GM23338 (cell line): ENCODE measurements at regions not wholly inside any gene's neighbourhood (a gene's known extent, or its start where the extent isn't known, plus 50 kb on each side); places are given as distances from the start of the nearest gene placed in this dataset.

Experiments
- ATAC-seq: fragments of 200-7000 bp; cut with Tn5 transposase; 3 replicates; pipeline ENCODE4 v1.9.1; 2020
- DNase-seq: peaks from one replicate; pipeline ENCODE4 v3.0.0-alpha.2; 2015; ENCODE audit warnings: low spot score
- H2AFZ ChIP-seq: fragments of 200-600 bp; sonication (generic); 2 replicates; pipeline ENCODE4 v1.8.0; 2016; ENCODE audit warnings: antibody characterized with exemption, mild to moderate bottlenecking, moderate library complexity
- H3F3A ChIP-seq: fragments of 200-600 bp; sonication (generic); replicated peaks from 2 replicates; pipeline ENCODE4 v1.8.0; 2017; ENCODE audit warnings: antibody characterized with exemption, mixed run types, low read depth
- H3K27ac ChIP-seq: fragments of 200-600 bp; sonication (generic); 2 replicates; pipeline ENCODE4 v1.6.1; 2016; ENCODE audit warnings: low read depth
- H3K27me3 ChIP-seq: fragments of 200-600 bp; sonication (generic); 2 replicates; pipeline ENCODE4 v1.8.0; 2016; ENCODE audit warnings: mild to moderate bottlenecking, mixed run types, moderate library complexity; ENCODE audit not compliant: insufficient read depth
- H3K36me3 ChIP-seq: fragments of 200-600 bp; sonication (generic); 2 replicates; pipeline ENCODE4 v1.8.0; 2016; ENCODE audit warnings: mild to moderate bottlenecking; ENCODE audit not compliant: insufficient read depth
- H3K4me1 ChIP-seq: fragments of 200-600 bp; sonication (generic); 2 replicates; pipeline ENCODE4 v1.8.0; 2016; ENCODE audit warnings: mild to moderate bottlenecking, moderate library complexity; ENCODE audit not compliant: insufficient read depth
- H3K4me2 ChIP-seq: fragments of 200-600 bp; sonication (generic); 2 replicates; pipeline ENCODE4 v1.7.1; 2017; ENCODE audit warnings: mixed run types
- H3K4me3 ChIP-seq: fragments of 200-600 bp; sonication (generic); 2 replicates; pipeline ENCODE4 v1.6.1; 2016; ENCODE audit warnings: mixed run types
- H3K79me2 ChIP-seq: fragments of 200-600 bp; sonication (generic); replicated peaks from 2 replicates; pipeline ENCODE4 v1.8.0; 2017; ENCODE audit warnings: mild to moderate bottlenecking; ENCODE audit not compliant: insufficient read depth
- H3K9me2 ChIP-seq: fragments of 200-600 bp; sonication (generic); 2 replicates; pipeline ENCODE4 v1.8.0; 2017; ENCODE audit not compliant: insufficient read depth
- H4K20me1 ChIP-seq: fragments of 200-600 bp; sonication (generic); replicated peaks from 2 replicates; pipeline ENCODE4 v1.8.0; 2017; ENCODE audit warnings: mild to moderate bottlenecking; ENCODE audit not compliant: insufficient read depth
- H3K27ac Mint-ChIP-seq: 2 replicates; pipeline ENCODE4 v1.8.0; 2020; ENCODE audit warnings: inconsistent platforms, mild to moderate bottlenecking, moderate library complexity, mixed read lengths
- H3K27me3 Mint-ChIP-seq: 3 replicates; pipeline ENCODE4 v1.8.0; 2022; ENCODE audit warnings: low read depth, mild to moderate bottlenecking, moderate library complexity, mixed read lengths, inconsistent platforms; ENCODE audit not compliant: insufficient read depth, poor library complexity
- H3K36me3 Mint-ChIP-seq: 3 replicates; pipeline ENCODE4 v1.8.0; 2021; ENCODE audit warnings: low read depth, mild to moderate bottlenecking, inconsistent platforms, moderate library complexity, mixed read lengths
- H3K4me1 Mint-ChIP-seq: 3 replicates; pipeline ENCODE4 v1.8.0; 2020; ENCODE audit warnings: mild to moderate bottlenecking, inconsistent platforms, mixed read lengths
- H3K4me3 Mint-ChIP-seq: 3 replicates; pipeline ENCODE4 v1.8.0; 2021; ENCODE audit warnings: moderate library complexity, mild to moderate bottlenecking, inconsistent platforms, mixed read lengths
- H3K9me3 Mint-ChIP-seq: 3 replicates; pipeline ENCODE4 v1.8.0; 2020; ENCODE audit warnings: moderate library complexity, mild to moderate bottlenecking, inconsistent platforms, mixed read lengths
- CREB1 ChIP-seq: fragments of 250-450 bp; sonication (Bioruptor Pico); IDR thresholded peaks from 2 replicates; pipeline ENCODE4 v1.5.0; 2020; ENCODE audit warnings: low read depth, mild to moderate bottlenecking, moderate library complexity
- EZH2 ChIP-seq: fragments of 200-600 bp; sonication (generic); IDR thresholded peaks from one replicate; pipeline ENCODE4 v1.8.0; 2017; ENCODE audit warnings: antibody characterized with exemption, mild to moderate bottlenecking, low read depth; ENCODE audit not compliant: unreplicated experiment
- EZH2phosphoT487 ChIP-seq: fragments of 200-600 bp; sonication (generic); IDR thresholded peaks from one replicate; pipeline ENCODE4 v1.8.1; 2018; ENCODE audit warnings: antibody characterized with exemption; ENCODE audit not compliant: unreplicated experiment
- JUNB ChIP-seq: IDR thresholded peaks from one replicate; pipeline ENCODE4 v1.6.1; 2016; ENCODE audit warnings: antibody characterized with exemption; ENCODE audit not compliant: unreplicated experiment
- NANOG ChIP-seq: IDR thresholded peaks from 2 replicates; pipeline ENCODE4 v1.6.1; 2016; ENCODE audit warnings: antibody characterized with exemption, borderline replicate concordance
- POLR2AphosphoS5 ChIP-seq: IDR thresholded peaks from 2 replicates; pipeline ENCODE4 v1.6.1; 2016; ENCODE audit warnings: antibody characterized with exemption, low read depth
- STAT1 ChIP-seq: IDR thresholded peaks from one replicate; pipeline ENCODE4 v1.6.1; 2016; ENCODE audit warnings: antibody characterized with exemption; ENCODE audit not compliant: unreplicated experiment
- ZNF114 ChIP-seq: fragments of 250-450 bp; sonication (Bioruptor Pico); IDR thresholded peaks from 2 replicates; pipeline ENCODE4 v1.5.0; 2020; ENCODE audit warnings: mild to moderate bottlenecking, moderate library complexity
- ZNF331 ChIP-seq: fragments of 250-450 bp; sonication (Bioruptor Pico); IDR thresholded peaks from 2 replicates; pipeline ENCODE4 v1.5.0; 2020; ENCODE audit warnings: low read depth, mild to moderate bottlenecking, moderate library complexity
- TF ChIP-seq, protein P1 (sequence below): fragments of 250-450 bp; sonication (Bioruptor Pico); IDR thresholded peaks from 2 replicates; pipeline ENCODE4 v1.5.0; 2020; ENCODE audit warnings: mild to moderate bottlenecking, moderate library complexity
- TF ChIP-seq, protein P2 (sequence below): IDR thresholded peaks from 2 replicates; pipeline ENCODE4 v1.6.1; 2016; ENCODE audit warnings: antibody characterized with exemption
- TF ChIP-seq, protein P3 (sequence below): IDR thresholded peaks from one replicate; pipeline ENCODE4 v1.6.1; 2018; ENCODE audit warnings: antibody characterized with exemption; ENCODE audit not compliant: unreplicated experiment
- TF ChIP-seq, protein P4 (sequence below), 2 experiments: fragments of 200-600 bp in 1 of 2; sonication (generic) in 1 of 2; conservative IDR thresholded peaks; 2 replicates each; pipeline versions ENCODE4 v1.5.1 to v1.6.1; 2016 to 2017; ENCODE audit warnings: antibody characterized with exemption in 2 of 2, low read depth in 2 of 2, mild to moderate bottlenecking in 2 of 2, moderate library complexity in 1 of 2

DNA sequence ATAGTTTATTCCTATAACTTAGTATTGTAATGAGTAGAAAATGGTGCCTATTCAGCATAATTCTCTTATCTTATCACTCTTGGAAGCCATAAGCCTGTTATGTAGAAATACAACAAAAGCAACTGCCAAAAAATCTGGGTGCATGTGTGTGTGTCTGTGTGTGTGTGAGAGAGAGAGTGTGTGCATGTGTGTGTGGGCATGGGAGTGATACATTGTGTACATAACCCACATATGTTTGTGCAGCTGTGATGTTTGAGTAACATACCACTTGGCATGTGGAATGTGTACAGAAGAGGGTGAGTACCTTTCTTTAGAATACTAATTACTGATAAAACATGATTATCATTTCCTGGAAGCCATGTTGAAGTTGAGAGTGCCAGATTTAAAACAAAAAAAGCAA, 642.3 kb upstream of the SYT4 start:
- Histone ChIP-seq H3K36me3 (no peaks in the 10 kb centered on the region), H3F3A (no peaks in the 10 kb centered on the region), H3K9me2 (no peaks in the 10 kb centered on the region), H3K27ac (no peak overlapping the region), H3K4me1 (peaks cover 13% of the 10 kb centered on the region), H3K79me2 (no peaks in the 10 kb centered on the region), H3K4me3 (no peak overlapping the region), H2AFZ (no peak overlapping the region), H3K27me3 (no peaks in the 10 kb centered on the region), H3K4me2 (no peak overlapping the region), H4K20me1 (no peaks in the 10 kb centered on the region)
- TF ChIP-seq, protein P1, sequence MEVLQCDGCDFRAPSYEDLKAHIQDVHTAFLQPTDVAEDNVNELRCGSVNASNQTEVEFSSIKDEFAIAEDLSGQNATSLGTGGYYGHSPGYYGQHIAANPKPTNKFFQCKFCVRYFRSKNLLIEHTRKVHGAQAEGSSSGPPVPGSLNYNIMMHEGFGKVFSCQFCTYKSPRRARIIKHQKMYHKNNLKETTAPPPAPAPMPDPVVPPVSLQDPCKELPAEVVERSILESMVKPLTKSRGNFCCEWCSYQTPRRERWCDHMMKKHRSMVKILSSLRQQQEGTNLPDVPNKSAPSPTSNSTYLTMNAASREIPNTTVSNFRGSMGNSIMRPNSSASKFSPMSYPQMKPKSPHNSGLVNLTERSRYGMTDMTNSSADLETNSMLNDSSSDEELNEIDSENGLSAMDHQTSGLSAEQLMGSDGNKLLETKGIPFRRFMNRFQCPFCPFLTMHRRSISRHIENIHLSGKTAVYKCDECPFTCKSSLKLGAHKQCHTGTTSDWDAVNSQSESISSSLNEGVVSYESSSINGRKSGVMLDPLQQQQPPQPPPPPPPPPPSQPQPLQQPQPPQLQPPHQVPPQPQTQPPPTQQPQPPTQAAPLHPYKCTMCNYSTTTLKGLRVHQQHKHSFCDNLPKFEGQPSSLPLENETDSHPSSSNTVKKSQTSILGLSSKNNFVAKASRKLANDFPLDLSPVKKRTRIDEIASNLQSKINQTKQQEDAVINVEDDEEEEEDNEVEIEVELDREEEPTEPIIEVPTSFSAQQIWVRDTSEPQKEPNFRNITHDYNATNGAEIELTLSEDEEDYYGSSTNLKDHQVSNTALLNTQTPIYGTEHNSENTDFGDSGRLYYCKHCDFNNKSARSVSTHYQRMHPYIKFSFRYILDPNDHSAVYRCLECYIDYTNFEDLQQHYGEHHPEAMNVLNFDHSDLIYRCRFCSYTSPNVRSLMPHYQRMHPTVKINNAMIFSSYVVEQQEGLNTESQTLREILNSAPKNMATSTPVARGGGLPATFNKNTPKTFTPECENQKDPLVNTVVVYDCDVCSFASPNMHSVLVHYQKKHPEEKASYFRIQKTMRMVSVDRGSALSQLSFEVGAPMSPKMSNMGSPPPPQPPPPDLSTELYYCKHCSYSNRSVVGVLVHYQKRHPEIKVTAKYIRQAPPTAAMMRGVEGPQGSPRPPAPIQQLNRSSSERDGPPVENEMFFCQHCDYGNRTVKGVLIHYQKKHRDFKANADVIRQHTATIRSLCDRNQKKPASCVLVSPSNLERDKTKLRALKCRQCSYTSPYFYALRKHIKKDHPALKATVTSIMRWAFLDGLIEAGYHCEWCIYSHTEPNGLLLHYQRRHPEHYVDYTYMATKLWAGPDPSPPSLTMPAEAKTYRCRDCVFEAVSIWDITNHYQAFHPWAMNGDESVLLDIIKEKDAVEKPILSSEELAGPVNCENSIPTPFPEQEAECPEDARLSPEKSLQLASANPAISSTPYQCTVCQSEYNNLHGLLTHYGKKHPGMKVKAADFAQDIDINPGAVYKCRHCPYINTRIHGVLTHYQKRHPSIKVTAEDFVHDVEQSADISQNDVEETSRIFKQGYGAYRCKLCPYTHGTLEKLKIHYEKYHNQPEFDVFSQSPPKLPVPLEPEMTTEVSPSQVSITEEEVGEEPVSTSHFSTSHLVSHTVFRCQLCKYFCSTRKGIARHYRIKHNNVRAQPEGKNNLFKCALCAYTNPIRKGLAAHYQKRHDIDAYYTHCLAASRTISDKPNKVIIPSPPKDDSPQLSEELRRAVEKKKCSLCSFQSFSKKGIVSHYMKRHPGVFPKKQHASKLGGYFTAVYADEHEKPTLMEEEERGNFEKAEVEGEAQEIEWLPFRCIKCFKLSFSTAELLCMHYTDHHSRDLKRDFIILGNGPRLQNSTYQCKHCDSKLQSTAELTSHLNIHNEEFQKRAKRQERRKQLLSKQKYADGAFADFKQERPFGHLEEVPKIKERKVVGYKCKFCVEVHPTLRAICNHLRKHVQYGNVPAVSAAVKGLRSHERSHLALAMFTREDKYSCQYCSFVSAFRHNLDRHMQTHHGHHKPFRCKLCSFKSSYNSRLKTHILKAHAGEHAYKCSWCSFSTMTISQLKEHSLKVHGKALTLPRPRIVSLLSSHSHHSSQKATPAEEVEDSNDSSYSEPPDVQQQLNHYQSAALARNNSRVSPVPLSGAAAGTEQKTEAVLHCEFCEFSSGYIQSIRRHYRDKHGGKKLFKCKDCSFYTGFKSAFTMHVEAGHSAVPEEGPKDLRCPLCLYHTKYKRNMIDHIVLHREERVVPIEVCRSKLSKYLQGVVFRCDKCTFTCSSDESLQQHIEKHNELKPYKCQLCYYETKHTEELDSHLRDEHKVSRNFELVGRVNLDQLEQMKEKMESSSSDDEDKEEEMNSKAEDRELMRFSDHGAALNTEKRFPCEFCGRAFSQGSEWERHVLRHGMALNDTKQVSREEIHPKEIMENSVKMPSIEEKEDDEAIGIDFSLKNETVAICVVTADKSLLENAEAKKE (CRISPR knock-in tag), result no peak
- TF ChIP-seq ZNF114, result no peak
- TF ChIP-seq, protein P2, sequence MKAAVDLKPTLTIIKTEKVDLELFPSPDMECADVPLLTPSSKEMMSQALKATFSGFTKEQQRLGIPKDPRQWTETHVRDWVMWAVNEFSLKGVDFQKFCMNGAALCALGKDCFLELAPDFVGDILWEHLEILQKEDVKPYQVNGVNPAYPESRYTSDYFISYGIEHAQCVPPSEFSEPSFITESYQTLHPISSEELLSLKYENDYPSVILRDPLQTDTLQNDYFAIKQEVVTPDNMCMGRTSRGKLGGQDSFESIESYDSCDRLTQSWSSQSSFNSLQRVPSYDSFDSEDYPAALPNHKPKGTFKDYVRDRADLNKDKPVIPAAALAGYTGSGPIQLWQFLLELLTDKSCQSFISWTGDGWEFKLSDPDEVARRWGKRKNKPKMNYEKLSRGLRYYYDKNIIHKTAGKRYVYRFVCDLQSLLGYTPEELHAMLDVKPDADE, result no peak
- no peak for TF ChIP-seq JUNB
- TF ChIP-seq STAT1, result no peak
- TF ChIP-seq CREB1 (CRISPR knock-in tag), result no peak
- TF ChIP-seq NANOG, result no peak
- TF ChIP-seq, protein P3, sequence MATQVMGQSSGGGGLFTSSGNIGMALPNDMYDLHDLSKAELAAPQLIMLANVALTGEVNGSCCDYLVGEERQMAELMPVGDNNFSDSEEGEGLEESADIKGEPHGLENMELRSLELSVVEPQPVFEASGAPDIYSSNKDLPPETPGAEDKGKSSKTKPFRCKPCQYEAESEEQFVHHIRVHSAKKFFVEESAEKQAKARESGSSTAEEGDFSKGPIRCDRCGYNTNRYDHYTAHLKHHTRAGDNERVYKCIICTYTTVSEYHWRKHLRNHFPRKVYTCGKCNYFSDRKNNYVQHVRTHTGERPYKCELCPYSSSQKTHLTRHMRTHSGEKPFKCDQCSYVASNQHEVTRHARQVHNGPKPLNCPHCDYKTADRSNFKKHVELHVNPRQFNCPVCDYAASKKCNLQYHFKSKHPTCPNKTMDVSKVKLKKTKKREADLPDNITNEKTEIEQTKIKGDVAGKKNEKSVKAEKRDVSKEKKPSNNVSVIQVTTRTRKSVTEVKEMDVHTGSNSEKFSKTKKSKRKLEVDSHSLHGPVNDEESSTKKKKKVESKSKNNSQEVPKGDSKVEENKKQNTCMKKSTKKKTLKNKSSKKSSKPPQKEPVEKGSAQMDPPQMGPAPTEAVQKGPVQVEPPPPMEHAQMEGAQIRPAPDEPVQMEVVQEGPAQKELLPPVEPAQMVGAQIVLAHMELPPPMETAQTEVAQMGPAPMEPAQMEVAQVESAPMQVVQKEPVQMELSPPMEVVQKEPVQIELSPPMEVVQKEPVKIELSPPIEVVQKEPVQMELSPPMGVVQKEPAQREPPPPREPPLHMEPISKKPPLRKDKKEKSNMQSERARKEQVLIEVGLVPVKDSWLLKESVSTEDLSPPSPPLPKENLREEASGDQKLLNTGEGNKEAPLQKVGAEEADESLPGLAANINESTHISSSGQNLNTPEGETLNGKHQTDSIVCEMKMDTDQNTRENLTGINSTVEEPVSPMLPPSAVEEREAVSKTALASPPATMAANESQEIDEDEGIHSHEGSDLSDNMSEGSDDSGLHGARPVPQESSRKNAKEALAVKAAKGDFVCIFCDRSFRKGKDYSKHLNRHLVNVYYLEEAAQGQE, result no peak
- TF ChIP-seq, protein P4, sequence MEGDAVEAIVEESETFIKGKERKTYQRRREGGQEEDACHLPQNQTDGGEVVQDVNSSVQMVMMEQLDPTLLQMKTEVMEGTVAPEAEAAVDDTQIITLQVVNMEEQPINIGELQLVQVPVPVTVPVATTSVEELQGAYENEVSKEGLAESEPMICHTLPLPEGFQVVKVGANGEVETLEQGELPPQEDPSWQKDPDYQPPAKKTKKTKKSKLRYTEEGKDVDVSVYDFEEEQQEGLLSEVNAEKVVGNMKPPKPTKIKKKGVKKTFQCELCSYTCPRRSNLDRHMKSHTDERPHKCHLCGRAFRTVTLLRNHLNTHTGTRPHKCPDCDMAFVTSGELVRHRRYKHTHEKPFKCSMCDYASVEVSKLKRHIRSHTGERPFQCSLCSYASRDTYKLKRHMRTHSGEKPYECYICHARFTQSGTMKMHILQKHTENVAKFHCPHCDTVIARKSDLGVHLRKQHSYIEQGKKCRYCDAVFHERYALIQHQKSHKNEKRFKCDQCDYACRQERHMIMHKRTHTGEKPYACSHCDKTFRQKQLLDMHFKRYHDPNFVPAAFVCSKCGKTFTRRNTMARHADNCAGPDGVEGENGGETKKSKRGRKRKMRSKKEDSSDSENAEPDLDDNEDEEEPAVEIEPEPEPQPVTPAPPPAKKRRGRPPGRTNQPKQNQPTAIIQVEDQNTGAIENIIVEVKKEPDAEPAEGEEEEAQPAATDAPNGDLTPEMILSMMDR (conservative IDR thresholded peaks at IDR 0.05; ENCODE audit: low read depth in 2 of 2), result no peak
- TF ChIP-seq POLR2AphosphoS5, result no peak
- no peak for TF ChIP-seq ZNF331
- TF ChIP-seq EZH2, result no peak
- no peak for TF ChIP-seq EZH2phosphoT487
- no peak for DNase-seq
- no peaks in the 10 kb centered on the region for H3K36me3 Mint-ChIP-seq
- H3K9me3 Mint-ChIP-seq, result no peaks in the 10 kb centered on the region
- H3K4me1 Mint-ChIP-seq, result peaks cover 16% of the 10 kb centered on the region
- ATAC-seq, result no peak
- no peak overlapping the region for H3K27ac Mint-ChIP-seq
- H3K4me3 Mint-ChIP-seq, result no peak overlapping the region
- no peaks in the 10 kb centered on the region for H3K27me3 Mint-ChIP-seq
